8988T (cell line): ENCODE measurements at regions not wholly inside any gene's neighbourhood (a gene's known extent, or its start where the extent isn't known, plus 50 kb on each side); places are given as distances from the start of the nearest gene placed in this dataset.
"Not testable (repeated sequence)": the region's sequence is repeated elsewhere in the genome, so short reads cannot be mapped to it uniquely, and the experiment has no call there.

ENCODE experiments used
- DNase-seq: peaks from one replicate; pipeline ENCODE4 v3.0.0; 2011

DNA sequence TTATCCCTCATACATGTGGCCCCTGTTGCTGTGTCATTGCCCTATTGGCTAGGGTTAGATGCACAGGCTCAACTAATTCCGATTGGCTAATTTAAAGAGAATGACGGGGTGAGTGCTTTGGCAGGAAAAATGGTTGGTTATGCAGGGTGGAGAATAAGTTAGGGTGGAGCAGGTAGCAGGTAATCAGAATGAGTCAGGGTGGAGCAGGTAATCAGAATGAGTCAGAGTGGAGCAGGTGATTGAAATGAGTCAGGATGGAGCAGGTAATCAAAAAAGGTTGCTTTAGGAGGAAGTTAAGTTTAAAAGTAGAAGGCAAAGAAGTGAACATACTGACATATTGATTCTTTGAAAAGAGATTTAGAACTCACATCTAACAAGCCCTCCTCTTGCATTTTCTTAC, 513.5 kb downstream of the EDEM1 start:
- not testable (repeated sequence) for DNase-seq

DNA sequence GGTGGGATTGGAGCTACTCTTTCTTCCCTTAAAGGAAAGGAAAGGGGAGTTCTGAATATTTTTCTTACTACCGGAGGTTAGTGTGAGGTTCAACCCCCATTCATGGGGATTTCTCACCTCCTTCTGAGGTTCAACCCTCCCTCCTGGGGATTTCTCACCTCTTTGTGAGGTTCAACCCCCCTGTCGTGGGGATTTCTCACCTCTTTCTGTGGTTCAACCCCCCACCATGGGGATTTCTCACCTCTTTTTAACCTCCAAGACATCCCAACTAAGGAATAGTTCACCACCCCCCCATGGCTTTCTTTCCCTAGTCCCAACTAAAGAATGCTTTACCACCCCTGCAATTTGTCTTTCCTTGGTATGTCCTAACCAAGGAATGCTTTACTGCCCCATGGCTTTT, 520.3 kb downstream of the EDEM1 start:
- DNase-seq: no peak

DNA sequence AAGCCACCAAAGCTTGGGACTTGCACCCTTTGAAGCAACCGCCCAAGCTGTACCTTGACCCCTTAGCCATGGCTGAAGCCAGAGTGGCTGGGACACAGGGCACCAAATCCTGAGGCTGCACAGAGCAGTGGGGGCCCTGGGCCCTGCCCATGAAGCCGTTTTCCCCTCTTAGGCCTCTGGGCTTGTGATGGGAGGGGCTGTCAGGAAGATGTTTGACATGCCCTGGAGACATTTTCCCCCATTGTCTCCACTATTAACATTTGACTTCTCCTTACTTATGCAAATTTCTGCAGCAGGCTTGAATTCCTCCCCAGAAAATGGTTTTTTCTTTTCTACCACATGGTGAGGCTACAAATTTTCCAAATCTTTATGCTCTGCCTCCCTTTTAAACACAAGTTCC, 522.2 kb downstream of the EDEM1 start:
- no peak for DNase-seq

DNA sequence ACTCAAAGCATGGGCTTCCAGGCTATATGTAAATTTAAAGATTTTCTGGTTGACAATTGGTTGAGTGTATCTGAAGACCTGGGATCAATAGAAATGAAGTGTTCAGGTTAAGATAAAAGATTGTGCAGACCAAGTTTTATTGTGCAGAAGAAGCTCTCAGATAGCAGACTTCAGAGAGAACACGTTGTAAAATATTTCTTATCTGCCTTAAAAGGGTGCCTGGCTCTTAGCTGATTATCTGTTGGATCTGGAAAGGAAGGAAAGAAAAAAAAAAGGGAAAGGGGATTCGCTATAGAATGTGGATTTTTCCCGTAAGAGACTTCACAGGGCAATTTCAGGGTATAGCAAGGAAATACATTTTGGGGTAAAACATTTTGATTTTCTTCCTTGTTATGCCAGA, 523.2 kb downstream of the EDEM1 start:
- DNase-seq: no peak

DNA sequence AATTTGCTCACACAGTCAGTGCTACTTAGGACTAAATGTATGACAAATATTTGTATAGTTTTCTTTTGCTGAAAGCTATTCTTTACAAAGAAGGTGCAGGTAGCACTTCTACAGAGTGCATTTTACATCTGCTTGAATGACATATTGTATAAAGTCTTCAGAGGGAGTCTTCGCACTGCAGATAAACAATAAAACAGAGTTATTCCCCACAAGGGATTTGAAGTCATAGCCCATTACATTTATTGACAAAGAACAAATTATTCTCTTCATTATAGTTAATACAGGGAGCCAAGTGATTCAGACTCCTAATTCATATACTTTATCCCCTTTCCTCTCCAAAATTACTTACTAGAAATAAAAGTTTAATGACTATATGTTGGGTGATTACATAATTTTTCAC, 529.7 kb downstream of the EDEM1 start:
- no peak for DNase-seq

DNA sequence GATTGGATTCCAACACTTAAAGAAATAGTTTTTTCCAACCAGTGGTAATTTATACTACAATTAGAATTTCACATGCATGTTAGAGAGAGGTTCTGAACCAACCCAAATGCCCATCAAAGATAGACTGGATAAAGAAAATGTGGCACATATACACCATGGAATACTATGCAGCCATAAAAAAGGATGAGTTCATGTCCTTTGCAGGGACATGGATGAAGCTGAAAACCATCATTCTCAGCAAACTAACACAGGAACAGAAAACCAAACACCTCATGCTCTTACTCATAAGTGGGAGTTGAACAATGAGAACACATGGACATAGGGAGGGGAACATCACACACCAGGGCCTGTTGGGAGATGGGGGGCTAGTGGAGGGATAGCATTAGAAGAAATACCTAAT, 532.2 kb downstream of the EDEM1 start:
- DNase-seq: not testable (repeated sequence)

DNA sequence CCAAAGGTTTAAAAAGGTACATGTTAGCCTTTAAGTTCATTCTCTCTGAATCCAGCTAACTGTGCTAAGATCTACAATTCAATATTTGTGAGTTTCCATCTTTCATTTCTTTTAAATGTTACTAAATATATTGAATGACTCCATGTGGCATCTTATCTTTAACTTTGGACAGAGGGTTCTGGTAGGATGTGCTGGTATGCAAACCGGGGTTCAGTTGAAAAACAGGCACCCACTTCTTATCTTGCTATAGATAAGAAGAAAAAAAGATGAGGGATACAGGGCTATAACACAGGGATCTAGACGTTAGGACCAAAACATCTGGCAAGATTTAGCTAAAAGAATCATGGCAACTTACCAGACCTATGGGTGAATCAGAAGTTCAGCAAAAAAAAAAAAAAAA, 538.3 kb downstream of the EDEM1 start:
- DNase-seq: no peak

DNA sequence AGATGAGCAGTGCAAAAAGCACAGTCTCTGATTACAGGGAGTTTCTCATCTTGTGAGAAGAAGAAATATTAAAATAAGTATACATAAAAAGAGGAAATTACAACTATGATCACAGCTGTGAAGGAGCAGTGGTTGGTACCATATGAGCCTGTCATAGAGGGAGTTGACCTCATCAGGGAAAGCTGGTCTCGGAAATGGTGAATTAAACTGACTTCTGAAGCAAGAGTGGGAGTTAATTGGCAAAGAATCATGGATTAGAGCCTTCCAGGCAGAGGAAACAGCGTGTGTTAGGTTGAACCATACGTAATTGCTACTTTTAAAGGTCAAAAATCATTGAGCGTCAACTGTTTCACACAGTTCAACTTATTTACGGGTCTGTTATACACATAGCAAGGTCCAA, 539.1 kb downstream of the EDEM1 start:
- no peak for DNase-seq

DNA sequence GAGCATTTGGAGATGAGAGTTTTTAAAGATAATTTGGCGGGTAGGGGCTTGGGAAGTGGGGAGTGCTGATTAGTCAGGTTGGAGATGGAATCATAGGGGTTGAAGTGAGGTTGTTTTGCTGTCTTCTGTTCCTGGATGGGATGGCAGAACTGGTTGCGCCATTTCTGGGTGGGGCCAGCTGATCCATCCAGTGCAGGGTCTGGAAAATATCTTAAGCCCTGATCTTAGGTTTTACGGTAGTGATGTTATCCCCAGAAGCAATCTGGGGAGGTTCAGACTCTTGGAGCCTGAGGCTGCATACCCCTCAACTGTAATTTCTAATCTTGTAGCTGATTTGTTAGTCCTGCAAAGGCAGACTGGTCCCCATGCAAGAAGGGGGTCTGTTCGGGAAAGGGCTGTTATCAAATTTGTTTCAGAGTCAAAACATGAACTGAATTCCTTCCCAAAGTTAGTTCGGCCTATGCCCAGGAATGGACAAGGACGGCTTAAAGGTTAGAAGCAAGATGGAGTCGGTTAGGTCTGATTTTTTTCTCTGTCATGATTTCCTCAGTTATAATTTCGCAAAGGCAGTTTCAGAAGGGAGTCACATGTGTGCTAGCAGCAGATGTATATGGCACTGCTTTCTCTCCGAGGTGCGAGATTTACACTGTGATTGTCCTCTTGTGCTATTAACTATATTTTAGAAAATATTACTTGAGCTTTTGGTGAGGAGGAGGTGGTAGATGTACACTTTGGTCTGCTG, 540.4 kb downstream of the EDEM1 start:
- no peak for DNase-seq

DNA sequence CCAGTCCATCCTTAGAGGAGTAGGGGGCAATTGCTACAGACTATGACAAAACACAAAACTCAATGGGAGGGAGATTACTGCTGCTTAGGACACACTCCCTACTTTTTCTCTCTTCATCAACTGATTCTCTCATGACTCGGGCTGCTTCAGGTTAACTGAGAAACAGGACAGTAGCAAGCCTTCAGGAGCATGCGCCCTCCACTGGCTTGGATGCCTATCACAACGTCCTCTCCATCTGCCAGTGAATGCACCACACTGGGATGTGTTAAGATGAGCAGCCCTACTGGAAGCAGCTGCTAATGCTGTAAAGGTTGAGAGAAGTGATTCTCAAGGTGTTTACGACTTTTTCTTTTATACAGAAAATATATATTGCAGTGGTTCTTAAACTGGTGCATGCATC, 542.3 kb downstream of the EDEM1 start:
- no peak for DNase-seq

DNA sequence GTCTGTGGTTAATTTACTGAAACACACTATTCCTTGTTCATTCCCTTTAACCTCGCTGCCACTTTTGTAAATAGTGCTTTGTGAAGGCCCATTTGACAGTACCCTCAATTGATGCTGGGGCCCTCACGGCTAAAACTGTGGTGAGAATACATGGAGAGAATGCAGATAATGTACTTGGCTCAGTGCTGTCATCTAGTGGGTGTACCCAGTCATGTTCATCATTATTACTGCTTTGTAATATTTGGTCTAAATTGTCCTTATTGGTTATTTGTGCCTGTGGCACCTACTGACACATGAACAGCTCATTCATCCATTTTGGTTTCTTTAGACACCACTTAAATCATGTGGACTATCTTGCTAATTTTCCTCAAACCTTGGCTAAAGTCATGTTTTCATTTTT, 543.6 kb downstream of the EDEM1 start:
- DNase-seq: no peak

DNA sequence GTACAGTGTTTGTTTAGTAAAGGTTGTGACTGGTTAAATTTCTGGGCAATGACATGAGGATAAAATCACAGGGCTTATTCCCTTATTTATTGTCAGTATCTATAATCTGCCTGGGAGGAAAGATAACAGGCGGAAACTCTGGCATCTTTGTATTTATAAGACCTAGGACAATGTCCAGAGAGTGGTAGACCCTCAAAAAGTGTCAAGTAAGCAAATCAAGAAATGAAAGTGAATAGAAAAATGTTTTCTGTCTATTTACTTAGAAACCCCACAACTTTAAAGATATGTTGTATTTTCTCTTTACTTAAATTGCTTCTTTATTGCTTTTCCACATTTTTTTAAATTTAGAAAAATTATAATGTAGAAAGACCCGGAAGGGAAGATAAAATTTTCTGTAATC, 544.6 kb downstream of the EDEM1 start:
- DNase-seq: no peak

DNA sequence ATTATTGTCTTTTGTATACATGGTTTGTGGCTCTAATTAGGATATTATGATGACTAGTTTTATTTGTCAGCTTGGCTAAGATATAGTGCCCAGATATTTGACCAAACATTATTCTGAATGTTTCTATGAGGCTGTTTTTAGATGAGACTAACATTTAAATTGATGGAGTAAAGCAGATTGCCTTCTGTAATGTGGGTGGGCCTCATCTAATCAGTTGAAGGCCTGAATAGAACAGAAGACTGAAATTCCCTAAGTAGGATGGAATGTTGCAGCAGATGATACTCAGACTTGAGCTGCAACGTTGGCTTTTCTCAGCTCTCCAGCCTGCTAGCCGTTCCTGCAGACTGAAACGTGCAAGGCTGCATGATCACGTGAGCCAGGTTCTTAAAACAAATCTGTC, 546.5 kb downstream of the EDEM1 start:
- no peak for DNase-seq

DNA sequence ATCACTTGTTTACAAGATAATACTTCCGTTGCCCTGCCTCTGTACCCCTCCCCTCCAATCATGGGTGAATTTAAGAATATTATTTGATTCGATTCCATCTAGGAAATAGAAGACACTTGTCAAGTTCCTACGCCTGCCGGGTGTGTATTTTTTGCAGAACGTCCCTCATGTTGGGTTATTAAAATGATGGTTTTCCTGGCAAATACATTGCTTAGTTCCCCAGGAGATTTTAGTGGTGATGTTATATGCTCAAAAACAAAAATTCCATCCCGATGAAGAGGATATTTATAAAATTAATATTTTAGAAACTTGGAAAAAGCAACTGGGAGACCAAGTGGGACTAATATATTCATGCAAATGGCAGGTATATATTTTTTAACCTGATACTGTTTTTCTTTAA, 548.4 kb downstream of the EDEM1 start:
- no peak for DNase-seq

DNA sequence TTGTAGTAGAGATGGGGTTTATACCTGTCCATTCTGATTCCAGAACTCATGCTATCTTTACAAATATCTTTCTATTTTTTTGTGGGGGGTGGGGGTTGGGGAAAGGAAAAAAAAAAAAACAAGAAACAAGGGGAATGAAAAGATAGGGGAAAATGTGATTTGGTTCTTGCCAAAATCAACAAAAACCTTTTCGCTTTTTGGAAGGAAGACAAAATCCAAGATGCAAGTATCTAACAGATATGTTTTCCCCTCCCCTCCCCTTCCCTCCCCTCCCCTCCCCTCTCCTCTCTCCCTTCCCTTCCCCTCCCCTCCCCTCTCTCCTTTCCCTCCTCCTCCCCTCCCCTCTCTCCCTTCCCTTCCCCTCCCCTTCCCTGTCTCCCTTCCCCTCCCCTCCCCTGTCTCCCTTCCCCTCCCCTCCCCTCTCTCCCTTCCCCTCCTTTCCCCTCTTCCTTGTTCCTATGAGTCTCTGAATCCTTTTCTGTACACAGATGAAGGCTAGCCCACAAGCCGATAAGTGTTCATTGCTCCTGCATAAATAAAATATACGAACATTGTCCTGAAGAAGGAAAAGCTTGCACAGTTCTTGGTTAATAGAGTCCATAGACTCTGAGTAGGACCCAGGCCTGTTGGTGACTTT, 551.9 kb downstream of the EDEM1 start:
- no peak for DNase-seq

DNA sequence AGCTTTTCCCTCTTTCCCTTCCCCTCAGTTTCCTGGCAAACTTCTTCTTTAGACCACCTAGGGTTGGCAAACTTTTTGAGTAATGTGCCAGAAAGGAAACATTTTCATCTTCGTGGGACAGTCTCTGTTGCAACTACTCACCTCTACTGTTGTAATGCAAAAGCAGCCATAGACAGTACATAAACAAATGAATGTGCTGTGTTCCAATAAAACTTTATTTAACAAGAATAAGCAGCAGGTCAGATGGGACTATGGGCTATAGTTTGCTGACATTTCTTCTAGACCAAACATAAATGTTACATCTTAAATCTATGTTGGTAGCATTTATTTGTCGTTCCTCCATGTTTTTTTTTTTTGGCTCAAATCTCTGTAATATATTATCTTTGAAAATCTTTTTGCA, 552.4 kb downstream of the EDEM1 start:
- no peak for DNase-seq

DNA sequence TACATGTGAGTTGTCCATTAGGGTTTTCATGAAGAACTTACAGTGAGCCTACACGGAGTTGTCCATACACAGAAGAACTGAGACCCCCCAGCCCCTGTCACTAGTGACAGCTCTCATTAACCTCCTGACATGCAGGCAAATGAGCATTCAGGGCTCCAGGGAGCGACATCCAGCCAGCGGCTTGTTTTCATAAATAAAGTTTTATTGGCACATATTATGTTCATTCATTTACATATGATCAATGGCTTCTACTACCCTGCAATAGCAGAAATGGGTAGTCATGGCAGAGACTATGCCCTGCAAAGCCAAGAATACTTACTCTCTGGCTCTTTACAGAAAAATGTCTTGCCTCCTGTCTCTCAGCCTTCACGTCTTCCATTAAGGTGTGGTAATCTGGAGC, 553.5 kb downstream of the EDEM1 start:
- DNase-seq: no peak

DNA sequence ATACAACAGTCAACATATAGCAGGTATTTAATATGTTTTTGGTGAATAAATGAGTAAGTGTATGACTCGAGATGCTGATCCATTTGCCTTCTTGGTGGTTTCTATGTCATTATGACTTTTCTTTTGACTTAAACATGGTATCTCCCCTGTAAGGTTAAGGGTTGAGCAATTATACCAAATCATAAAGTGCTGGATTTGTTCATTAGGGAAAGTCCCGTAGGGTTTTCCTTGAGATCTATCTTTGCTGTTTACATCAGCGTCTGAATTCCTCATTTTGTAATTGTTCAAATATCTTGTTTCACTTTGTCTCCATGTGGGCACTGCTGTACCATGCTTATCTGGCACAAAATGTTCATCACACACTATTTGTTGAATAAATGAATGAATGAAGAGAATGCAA, 562.6 kb downstream of the EDEM1 start:
- no peak for DNase-seq

DNA sequence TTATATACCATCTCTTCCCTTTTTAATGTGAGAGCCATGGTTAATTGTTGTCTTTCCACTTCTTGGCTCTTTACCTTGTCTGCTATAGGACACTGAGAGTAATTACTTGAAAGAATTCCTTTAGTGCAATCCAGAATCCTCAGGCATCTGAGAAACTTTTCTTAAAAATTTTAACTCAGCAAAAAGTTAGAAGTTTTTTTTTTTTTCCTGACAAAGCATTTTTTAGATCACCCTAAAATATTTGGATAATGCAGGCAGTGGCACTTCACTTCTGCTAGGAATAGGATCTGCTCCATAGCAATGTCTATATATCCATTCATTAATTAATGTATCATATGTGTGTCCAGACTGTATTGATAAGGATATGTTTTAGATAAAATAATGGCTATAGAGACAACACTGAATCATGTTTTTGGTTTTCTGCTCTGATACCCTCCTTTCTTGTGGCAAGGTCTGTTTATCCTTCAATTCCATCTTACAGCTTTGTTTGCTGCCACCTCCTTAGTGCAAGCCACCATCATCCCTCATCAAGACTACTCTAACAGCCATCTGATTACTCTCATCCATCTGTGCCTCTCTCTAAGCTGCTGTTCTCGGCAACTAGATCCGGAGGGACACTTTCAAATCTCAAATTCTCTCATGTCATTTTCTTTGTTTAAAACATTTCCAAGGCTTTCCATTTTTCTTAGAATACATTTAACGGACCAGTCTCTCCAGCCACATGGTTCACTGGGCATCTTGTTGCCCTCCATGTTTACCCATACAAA, 563.5 kb downstream of the EDEM1 start:
- no peak for DNase-seq

DNA sequence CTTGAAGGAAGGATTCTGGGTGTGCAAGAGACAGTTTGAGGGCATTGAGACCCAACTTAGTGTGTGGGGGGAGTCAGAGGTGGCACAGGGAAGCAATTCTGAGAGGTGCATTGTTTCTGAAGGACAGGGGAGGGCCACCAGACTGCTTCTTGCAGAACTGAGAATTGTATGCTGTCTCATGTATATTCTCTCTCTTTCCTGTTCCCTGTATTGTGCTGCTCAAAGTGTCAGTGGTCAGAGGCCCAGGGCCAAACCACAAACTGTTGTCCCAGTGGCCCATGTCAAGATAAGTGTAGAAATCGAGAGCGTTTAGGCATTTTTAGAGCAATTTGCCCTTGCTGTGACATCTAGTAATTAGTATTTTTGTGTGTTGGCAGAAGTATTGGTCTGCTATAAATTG, 567.1 kb downstream of the EDEM1 start:
- DNase-seq: no peak

DNA sequence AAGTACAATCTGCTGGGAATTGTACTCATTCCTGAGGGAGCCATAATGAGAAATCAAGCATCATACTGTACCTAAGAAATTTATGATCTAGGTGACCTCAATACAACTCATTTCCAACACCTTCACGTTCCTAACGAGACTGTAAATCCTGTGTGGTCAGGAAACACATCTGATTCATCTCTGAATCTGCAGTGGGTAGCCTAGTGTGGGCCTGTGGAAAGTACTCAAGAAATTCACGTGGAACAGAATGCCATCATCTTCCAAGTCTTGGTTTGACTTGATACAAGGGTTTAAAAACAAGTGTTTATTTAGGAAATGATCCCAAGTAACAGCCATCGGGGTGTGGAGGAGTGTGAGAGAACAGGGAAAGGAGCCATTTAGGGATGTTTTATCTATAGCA, 568.9 kb downstream of the EDEM1 start:
- no peak for DNase-seq

DNA sequence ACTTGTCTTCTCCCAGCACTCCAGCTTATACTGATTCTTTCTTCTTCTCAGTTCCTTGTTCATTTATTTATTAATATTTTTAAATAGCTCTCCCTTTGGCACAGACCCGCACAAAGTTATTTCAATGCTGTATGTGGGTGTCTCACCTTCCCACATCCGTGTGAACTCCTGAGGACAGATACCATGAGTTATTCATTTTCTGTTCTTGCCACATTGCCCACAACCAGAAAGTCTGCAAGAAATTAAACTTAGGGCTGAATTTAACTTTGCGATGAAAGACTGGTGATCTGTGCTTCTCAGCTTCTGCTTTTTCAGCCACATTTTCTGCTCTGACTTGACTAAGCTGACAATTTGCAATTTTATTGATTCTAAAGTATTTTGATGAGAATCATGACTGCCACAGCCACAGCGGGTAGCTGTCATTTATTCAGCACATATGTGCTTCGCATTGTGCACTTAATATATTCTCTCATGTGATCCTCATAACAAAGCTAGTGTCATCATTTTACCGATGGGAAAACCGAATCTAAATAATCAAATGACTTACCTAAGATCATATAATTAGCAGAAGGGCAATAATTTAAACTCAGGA, 569.8 kb downstream of the EDEM1 start:
- no peak for DNase-seq

DNA sequence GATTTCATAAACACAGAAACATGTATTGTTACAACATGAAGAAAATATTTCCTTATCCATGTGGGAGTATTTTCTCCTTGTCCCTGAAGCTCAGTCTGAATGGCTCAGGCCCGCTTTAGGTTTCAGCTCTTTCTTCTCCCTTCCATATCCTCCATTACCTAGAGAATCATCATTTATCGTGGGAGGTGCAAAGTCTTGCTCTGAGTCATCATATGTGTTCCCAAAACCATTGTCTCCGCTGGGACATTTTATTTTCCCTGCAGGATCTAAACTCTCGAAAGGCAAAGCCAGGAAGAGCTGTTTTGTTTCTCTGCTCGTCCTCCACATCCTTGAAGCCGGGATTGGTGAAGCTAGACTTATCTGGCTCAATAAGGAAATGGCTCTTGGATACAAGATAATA, 571.2 kb downstream of the EDEM1 start:
- DNase-seq: no peak

DNA sequence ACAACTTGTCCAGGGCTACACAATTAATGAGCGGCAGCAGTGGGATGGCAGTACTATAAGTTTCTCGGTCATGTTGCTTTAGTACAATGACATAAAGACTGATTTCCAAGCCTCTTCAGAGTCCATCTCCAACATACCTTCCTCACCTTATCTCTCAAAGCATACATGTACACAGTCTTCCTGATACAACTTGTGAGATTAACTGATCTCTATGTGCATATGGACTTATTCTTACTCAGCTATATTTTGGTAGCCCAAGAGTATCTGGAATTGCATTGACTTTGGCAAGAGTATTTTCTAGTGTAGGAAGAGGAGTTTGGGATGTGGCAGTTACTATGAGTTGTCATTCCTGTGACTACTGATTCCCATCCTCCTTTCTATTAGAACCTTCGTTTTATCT, 575.0 kb downstream of the EDEM1 start:
- no peak for DNase-seq
